GM18505 (cell line): ENCODE measurements at regions not wholly inside any gene's neighbourhood (a gene's known extent, or its start where the extent isn't known, plus 50 kb on each side); places are given as distances from the start of the nearest gene placed in this dataset.

Experiments
- ATAC-seq: cut with Tn5 transposase; IDR thresholded peaks from one replicate; pipeline ENCODE4 v1.9.1; 2021; ENCODE audit not compliant: unreplicated experiment
- POLR2A ChIP-seq: IDR thresholded peaks from 4 replicates; pipeline ENCODE4 v1.6.1; 2011; ENCODE audit warnings: borderline replicate concordance; ENCODE audit not compliant: insufficient read depth, insufficient read length; ENCODE audit errors: extremely low read depth

GRCh38 chr2:204031056-204031455, 94.5 kb downstream of the ICOS start:
- no peak for TF ChIP-seq POLR2A
- no peak for ATAC-seq

- ATAC-seq, result no peak
- TF ChIP-seq POLR2A, result no peak
Observed at GRCh38 chr2:204032301-204032700, 95.7 kb downstream of the ICOS start.

DNA sequence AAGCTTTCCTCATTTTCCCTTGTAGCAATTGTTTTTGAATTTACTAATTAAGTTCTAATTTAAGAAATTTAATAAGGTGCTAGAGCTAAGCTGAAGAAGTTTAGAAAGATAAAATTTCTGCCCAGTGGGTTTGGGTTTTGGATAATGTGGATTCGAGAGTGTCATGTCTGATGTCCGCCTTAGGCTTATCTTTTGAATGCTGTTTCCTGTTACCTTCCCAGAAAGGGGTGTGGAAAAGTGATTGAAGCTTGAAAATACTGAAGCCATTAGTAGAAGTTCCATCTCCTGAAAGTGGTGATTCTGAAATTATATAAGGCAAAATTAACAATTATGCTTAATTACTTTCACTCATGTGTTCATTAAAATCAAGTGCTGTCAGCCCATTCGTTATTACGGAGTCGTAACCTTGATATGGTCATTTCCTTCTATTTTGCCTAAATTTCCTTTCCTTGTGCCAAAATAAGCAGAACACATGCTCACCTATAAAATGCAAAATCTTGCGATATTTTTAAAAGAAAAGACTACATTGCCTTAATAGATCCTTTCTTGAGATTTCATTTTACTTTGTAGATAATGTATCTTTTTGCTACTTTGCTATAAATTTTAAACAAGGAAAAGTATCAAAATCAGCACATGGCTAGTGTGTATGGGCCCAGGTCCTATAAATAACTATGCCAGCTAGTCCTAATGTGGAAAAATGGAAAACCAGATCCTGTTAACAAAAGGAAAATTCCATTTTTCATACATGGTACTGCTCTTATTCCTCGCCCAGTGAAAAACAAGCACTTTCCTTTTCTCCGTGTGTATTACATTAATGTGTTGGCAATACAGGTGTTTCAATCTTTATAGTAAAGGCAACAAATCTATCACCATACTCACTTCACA, 97.3 kb downstream of the ICOS start:
- no peak for TF ChIP-seq POLR2A
- ATAC-seq, result no peak

DNA sequence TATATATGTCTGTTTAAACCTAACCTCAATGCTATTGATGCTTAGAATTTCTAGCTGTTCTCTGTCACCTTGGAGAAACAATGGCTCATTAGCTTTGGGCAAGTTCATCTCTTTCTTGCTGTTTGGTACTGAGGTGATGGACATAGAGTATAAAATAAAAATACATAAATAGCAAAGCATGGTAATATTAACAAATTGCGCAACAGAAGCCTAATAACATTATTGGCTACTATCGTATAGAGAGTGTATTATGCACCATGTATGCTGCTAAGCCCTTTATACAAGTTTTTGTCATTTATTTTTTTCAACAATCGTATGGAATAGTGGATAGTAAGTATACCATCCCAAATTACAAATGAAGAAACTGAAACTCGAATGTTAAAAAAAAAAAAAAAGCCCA, 100.1 kb downstream of the ICOS start:
- TF ChIP-seq POLR2A, result no peak
- no peak for ATAC-seq

- TF ChIP-seq POLR2A, result no peak
- no peak for ATAC-seq
Observed at GRCh38 chr2:204037286-204037685, 100.7 kb downstream of the ICOS start.

DNA sequence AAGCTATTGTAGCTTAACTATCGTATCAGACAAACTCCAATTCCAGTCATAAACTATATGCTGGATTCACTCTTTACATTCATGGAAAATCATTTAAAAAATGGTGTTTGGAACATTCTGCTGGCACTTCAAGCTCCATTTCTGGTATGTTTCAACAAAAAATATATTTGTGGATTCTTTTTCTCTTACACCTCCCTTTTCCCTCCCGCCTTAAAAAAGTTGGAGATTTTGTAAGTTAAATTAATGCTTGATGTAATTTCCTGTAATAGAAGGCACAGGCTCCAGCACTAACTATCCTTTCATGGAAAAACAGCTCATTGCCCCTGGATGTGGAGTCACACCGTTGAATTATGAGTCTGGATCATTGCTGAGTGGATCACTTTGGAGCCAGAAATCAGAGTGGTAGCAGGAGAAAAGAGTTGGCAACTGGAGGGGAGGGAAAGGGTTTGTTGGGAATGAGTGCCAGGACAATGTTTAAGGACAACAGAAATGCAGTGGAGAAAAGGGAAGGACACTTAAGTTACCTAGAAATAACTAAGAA, 102.8 kb downstream of the ICOS start:
- TF ChIP-seq POLR2A, result no peak
- ATAC-seq, result no peak

DNA sequence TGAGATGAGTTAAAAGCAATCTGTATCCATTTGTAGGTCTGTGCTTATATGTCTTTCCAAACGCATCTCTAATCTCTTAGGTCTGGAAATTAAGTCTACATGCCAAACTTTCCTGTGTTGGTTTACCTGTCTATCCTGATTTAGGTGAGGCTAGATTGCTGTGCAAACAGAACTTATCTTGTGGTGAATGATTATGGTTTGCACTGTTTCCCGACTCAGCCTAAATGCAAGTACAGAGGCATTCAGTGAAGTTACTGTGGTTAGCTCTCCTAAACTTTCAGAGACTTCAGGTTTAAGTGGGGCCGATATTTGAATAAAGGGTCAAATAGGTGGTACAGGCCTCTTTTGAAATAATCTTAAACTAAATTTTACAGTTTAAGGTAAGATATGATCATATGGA, 103.5 kb downstream of the ICOS start:
- no peak for TF ChIP-seq POLR2A
- no peak for ATAC-seq

DNA sequence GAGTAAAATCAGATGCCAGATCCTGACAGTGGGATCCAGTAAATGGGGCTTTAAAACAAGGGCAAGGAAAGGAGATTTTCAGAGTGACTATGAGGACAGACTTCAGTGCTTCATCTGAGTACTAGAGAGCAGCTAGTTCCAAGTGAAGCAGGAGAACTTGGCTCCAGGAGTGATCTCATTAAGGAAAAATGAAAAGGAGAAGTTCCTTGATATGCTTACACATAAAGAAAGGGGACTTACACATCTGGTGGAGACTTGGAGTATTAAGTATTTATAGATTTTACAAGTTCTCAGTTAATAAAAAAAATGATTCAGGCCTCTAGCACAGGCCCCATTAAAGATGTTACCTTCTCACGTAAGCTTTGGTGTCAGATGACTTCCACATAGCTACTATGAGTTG, 105.8 kb downstream of the ICOS start:
- no peak for ATAC-seq
- TF ChIP-seq POLR2A, result no peak

GRCh38 chr2:204046145-204046544, 109.6 kb downstream of the ICOS start:
- TF ChIP-seq POLR2A, result no peak
- no peak for ATAC-seq

DNA sequence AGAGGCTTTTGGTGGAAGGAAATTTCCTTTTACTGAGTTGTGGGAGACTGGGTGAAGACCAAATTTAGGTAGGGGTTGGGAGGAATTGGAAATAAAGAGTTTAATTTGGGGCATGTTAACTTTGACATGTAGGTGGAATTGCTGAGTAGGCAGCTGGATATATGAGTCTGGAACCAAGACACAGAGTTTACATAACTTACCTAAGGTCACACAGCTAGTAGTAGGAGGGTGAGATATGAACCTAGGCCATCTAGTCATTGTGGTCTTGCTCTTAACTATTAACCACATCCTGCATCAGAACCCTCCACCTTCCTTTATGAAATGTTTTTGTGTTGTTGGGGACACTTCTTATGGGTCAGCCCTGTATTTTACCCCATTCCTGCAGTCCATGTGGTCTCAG, 113.1 kb downstream of the ICOS start:
- no peak for ATAC-seq
- no peak for TF ChIP-seq POLR2A

DNA sequence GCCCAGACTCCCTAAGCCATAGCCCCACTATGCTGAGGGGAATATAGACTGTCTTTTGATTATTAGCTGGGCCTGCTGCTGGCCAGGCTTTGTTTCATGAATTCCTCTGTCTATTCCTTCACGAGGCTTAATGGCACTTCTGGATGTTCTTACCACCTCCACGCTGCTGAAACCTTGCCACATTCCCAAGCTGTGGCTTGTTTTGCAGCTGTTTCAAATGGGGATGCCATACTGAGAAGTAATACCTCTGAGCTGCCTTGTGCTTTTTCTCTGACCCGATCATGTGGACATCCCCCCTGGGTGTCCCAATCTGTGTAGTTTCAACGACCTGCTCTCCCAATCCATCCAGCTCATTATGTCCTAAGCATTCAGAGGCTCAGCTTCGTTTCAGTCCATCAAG, 114.1 kb downstream of the ICOS start:
- ATAC-seq, result no peak
- TF ChIP-seq POLR2A, result no peak

- ATAC-seq, result no peak
- no peak for TF ChIP-seq POLR2A
Observed at GRCh38 chr2:204051476-204051875, 114.9 kb downstream of the ICOS start.

GRCh38 chr2:204051984-204052556, 115.5 kb downstream of the ICOS start:
- no peak for TF ChIP-seq POLR2A
- ATAC-seq, result no peak

DNA sequence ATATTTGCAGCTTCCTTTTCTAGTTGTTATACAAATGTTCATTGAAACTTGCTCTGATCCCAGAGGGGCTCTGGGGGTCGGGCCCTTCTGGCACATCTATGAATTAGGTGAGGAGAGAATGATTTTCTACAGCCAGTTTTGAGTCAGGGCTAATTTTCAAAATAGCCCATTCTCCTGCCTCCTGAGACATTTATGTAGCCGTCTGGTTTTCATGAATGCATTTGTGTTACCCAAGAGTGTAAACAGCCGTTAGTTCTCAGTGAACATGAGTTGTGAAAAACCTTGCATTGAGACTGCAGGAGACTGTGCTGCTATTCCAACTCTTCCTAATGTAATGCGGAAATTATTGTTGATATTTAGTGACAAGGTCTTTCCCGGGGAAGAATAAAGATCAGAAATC, 122.5 kb downstream of the ICOS start:
- TF ChIP-seq POLR2A, result no peak
- ATAC-seq, result no peak

DNA sequence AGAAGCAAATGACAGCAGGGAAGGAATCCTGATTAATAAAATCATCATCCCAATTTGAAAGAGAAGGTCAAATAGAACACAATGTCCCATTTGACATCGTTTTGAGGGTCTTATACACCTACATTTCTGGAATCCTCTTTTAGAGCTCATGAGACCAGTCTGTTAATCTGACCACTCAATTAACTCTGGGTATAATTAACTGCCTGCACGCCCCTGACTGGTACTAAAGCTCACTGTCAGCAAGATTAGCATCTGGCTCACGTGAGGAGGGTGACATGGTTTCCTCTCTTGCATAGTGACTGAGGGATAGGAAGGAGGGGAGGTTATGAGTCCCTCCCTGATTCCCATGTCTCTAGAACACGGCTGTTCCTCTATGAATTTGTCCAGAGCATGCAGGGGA, 124.3 kb downstream of the ICOS start:
- ATAC-seq, result no peak
- no peak for TF ChIP-seq POLR2A

- no peak for ATAC-seq
- no peak for TF ChIP-seq POLR2A
Observed at GRCh38 chr2:204061241-204061640, 124.7 kb downstream of the ICOS start.
